ENCODE measurements at regions not wholly inside any gene's neighbourhood (a gene's known extent, or its start where the extent isn't known, plus 50 kb on each side); places are given as distances from the start of the nearest gene placed in this dataset.
"Not testable (repeated sequence)": the region's sequence is repeated elsewhere in the genome, so short reads cannot be mapped to it uniquely, and the experiment has no call there.

GRCh38 chr21:15932726-15933125 lies 202.9 kb downstream of the USP25 start:
- no peak for DNase-seq

GRCh38 chr21:15935530-15935929 lies 205.7 kb downstream of the USP25 start:
- DNase-seq: no peak

GRCh38 chr21:15943009-15943666 lies 213.4 kb downstream of the USP25 start:
- DNase-seq: no peak

- no peak for DNase-seq
Observed at GRCh38 chr21:15947677-15948076, 217.9 kb downstream of the USP25 start.

- no peak for DNase-seq
Observed at GRCh38 chr21:15953551-15954116, 223.9 kb downstream of the USP25 start.

GRCh38 chr21:15964236-15964855 lies 234.6 kb downstream of the USP25 start:
- no peak for DNase-seq

GRCh38 chr21:15966231-15966630 lies 236.4 kb downstream of the USP25 start:
- DNase-seq: no peak

- DNase-seq: no peak
Observed at GRCh38 chr21:15966651-15967050, 236.9 kb downstream of the USP25 start.

GRCh38 chr21:15967661-15968060 lies 237.9 kb downstream of the USP25 start:
- no peak for DNase-seq

GRCh38 chr21:15968776-15969310 lies 239.1 kb downstream of the USP25 start:
- DNase-seq: no peak

- DNase-seq: no peak
Observed at GRCh38 chr21:15976807-15977206, 247.0 kb downstream of the USP25 start.

- no peak for DNase-seq
Observed at GRCh38 chr21:15978215-15978738, 248.5 kb downstream of the USP25 start.

GRCh38 chr21:15979493-15979892 lies 249.7 kb downstream of the USP25 start:
- not testable (repeated sequence) for DNase-seq

GRCh38 chr21:15986277-15986676 lies 256.5 kb downstream of the USP25 start:
- DNase-seq: no peak

GRCh38 chr21:15992171-15992570 lies 262.4 kb downstream of the USP25 start:
- no peak for DNase-seq

- no peak for DNase-seq
Observed at GRCh38 chr21:15993951-15994350, 264.2 kb downstream of the USP25 start.

- DNase-seq: no peak
Observed at GRCh38 chr21:15999741-16000140, 270.0 kb downstream of the USP25 start.

GRCh38 chr21:16002874-16003466 lies 273.2 kb downstream of the USP25 start:
- no peak for DNase-seq

- DNase-seq: no peak
Observed at GRCh38 chr21:16004086-16004485, 274.3 kb downstream of the USP25 start.

GRCh38 chr21:16004523-16004922 lies 274.7 kb downstream of the USP25 start:
- no peak for DNase-seq

GRCh38 chr21:16005996-16006395 lies 276.2 kb downstream of the USP25 start:
- DNase-seq: no peak

GRCh38 chr21:16007943-16008342 lies 278.2 kb downstream of the USP25 start:
- DNase-seq: no peak

GRCh38 chr21:16011719-16012118 lies 281.9 kb downstream of the USP25 start:
- DNase-seq: no peak

GRCh38 chr21:16013570-16013969 lies 283.8 kb downstream of the USP25 start:
- peak; percentile 22 for DNase-seq
